Hepatocyte (in vitro differentiated cells): ENCODE measurements at regions not wholly inside any gene's neighbourhood (a gene's known extent, or its start where the extent isn't known, plus 50 kb on each side); places are given as distances from the start of the nearest gene placed in this dataset.

ENCODE experiments used
- DNase-seq: peaks from one replicate; pipeline ENCODE4 v3.0.0-alpha.2; 2016; ENCODE audit warnings: low spot score
- H2AFZ ChIP-seq: fragments of 200-600 bp; sonication (generic); 2 replicates; pipeline ENCODE4 v1.6.0; 2016; ENCODE audit warnings: antibody characterized with exemption, mild to moderate bottlenecking
- H3K27ac ChIP-seq: fragments of 200-600 bp; sonication (generic); 2 replicates; pipeline ENCODE4 v1.5.1; 2016; ENCODE audit warnings: mild to moderate bottlenecking
- H3K27me3 ChIP-seq: fragments of 200-600 bp; sonication (generic); 2 replicates; pipeline ENCODE4 v1.6.1; 2016
- H3K36me3 ChIP-seq: fragments of 200-600 bp; sonication (generic); replicated peaks from 2 replicates; pipeline ENCODE4 v1.5.1; 2016; ENCODE audit warnings: low read depth; ENCODE audit not compliant: insufficient read depth
- H3K4me1 ChIP-seq: fragments of 200-600 bp; sonication (generic); 2 replicates; pipeline ENCODE4 v1.5.1; 2016; ENCODE audit warnings: mild to moderate bottlenecking, moderate library complexity; ENCODE audit not compliant: insufficient read depth
- H3K4me2 ChIP-seq: fragments of 200-600 bp; sonication (generic); 2 replicates; pipeline ENCODE4 v1.6.0; 2016
- H3K4me3 ChIP-seq: fragments of 200-600 bp; sonication (generic); 2 replicates; pipeline ENCODE4 v1.5.1; 2016; ENCODE audit warnings: mild to moderate bottlenecking
- H3K79me2 ChIP-seq: fragments of 200-600 bp; sonication (generic); 2 replicates; pipeline ENCODE4 v1.6.0; 2017; ENCODE audit warnings: mild to moderate bottlenecking
- H3K9me2 ChIP-seq: fragments of 200-600 bp; sonication (generic); replicated peaks from 2 replicates; pipeline ENCODE4 v1.6.0; 2017; ENCODE audit warnings: mild to moderate bottlenecking; ENCODE audit not compliant: insufficient read depth
- H3K9me3 ChIP-seq: fragments of 200-600 bp; sonication (generic); 2 replicates; pipeline ENCODE4 v1.5.1; 2016; ENCODE audit warnings: low read depth, mild to moderate bottlenecking
- H4K20me1 ChIP-seq: fragments of 200-600 bp; sonication (generic); 2 replicates; pipeline ENCODE4 v1.6.0; 2016; ENCODE audit warnings: mild to moderate bottlenecking; ENCODE audit not compliant: insufficient read depth, poor library complexity, severe bottlenecking
- CTCF ChIP-seq: fragments of 200-600 bp; sonication (generic); IDR thresholded peaks from 2 replicates; pipeline ENCODE4 v1.5.1; 2016; ENCODE audit warnings: antibody characterized with exemption, mild to moderate bottlenecking; ENCODE audit not compliant: poor library complexity
- EZH2 ChIP-seq: fragments of 200-600 bp; sonication (generic); IDR thresholded peaks from 2 replicates; pipeline ENCODE4 v1.6.1; 2016; ENCODE audit warnings: antibody characterized with exemption, mild to moderate bottlenecking, borderline replicate concordance
- EZH2phosphoT487 ChIP-seq: fragments of 200-600 bp; sonication (generic); IDR thresholded peaks from one replicate; pipeline ENCODE4 v1.6.1; 2018; ENCODE audit warnings: antibody characterized with exemption, mild to moderate bottlenecking, low read depth, moderate library complexity; ENCODE audit not compliant: unreplicated experiment, severe bottlenecking
- WGBS: methylation state at CpG from one replicate; pipeline ENCODE4 v1.1.6; 2016; ENCODE audit warnings: low lambda C conversion rate; ENCODE audit errors: missing lambda C conversion rate; 5-methylcytosine and 5-hydroxymethylcytosine counted together

GRCh38 chr2:238557431-238557830 is 130.7 kb downstream of the ASB1 start:
- WGBS = 89% methylated on average over 5 of the region's 5 CpGs
- TF ChIP-seq EZH2phosphoT487 (no peak), EZH2 (no peak), CTCF (no peak)

GRCh38 chr2:238557936-238558335 is 131.2 kb downstream of the ASB1 start:
- WGBS = 88% methylated on average over 11 of the region's 11 CpGs
- H3K27ac ChIP-seq = no peak overlapping the region
- H3K4me3 ChIP-seq = no peak overlapping the region
- H3K27me3 ChIP-seq = no peaks in the 10 kb centered on the region
- H4K20me1 ChIP-seq = no peaks in the 10 kb centered on the region
- no peaks in the 10 kb centered on the region for H3K36me3 ChIP-seq
- H3K4me2 ChIP-seq = no peak overlapping the region
- no peaks in the 10 kb centered on the region for H3K9me3 ChIP-seq
- H2AFZ ChIP-seq = no peak overlapping the region
- no peaks in the 10 kb centered on the region for H3K4me1 ChIP-seq
- TF ChIP-seq CTCF (no peak), EZH2phosphoT487 (no peak), EZH2 (no peak)
- no peak for DNase-seq
- H3K79me2 ChIP-seq = no peaks in the 10 kb centered on the region
- no peaks in the 10 kb centered on the region for H3K9me2 ChIP-seq

More at GRCh38 chr2:238557431-238557830, 130.7 kb downstream of the ASB1 start:
- no peaks in the 10 kb centered on the region for H3K9me2 ChIP-seq
- no peaks in the 10 kb centered on the region for H3K36me3 ChIP-seq
- H3K4me1 ChIP-seq = no peaks in the 10 kb centered on the region
- no peak overlapping the region for H3K4me3 ChIP-seq
- H2AFZ ChIP-seq = no peak overlapping the region
- H3K27me3 ChIP-seq = no peaks in the 10 kb centered on the region
- H3K27ac ChIP-seq = no peak overlapping the region
- no peaks in the 10 kb centered on the region for H3K9me3 ChIP-seq
- DNase-seq = no peak
- no peaks in the 10 kb centered on the region for H4K20me1 ChIP-seq
- no peak overlapping the region for H3K4me2 ChIP-seq
- no peaks in the 10 kb centered on the region for H3K79me2 ChIP-seq

GRCh38 chr2:238558456-238559099 is 131.9 kb downstream of the ASB1 start:
- no peak overlapping the region for H3K27ac ChIP-seq
- H3K4me3 ChIP-seq = no peak overlapping the region
- TF ChIP-seq CTCF (no peak), EZH2 (no peak), EZH2phosphoT487 (no peak)
- no peaks in the 10 kb centered on the region for H3K36me3 ChIP-seq
- H3K79me2 ChIP-seq = no peaks in the 10 kb centered on the region
- H2AFZ ChIP-seq = no peak overlapping the region
- WGBS = 87% methylated on average over 19 of the region's 19 CpGs
- H3K9me2 ChIP-seq = no peaks in the 10 kb centered on the region
- no peaks in the 10 kb centered on the region for H3K4me1 ChIP-seq
- DNase-seq = no peak
- H3K9me3 ChIP-seq = no peaks in the 10 kb centered on the region
- H3K4me2 ChIP-seq = no peak overlapping the region
- H3K27me3 ChIP-seq = no peaks in the 10 kb centered on the region
- no peaks in the 10 kb centered on the region for H4K20me1 ChIP-seq

- no peaks in the 10 kb centered on the region for H4K20me1 ChIP-seq
- H3K27ac ChIP-seq = no peak overlapping the region
- no peak for DNase-seq
- no peaks in the 10 kb centered on the region for H3K9me3 ChIP-seq
- H3K9me2 ChIP-seq = no peaks in the 10 kb centered on the region
- no peaks in the 10 kb centered on the region for H3K79me2 ChIP-seq
- H3K4me2 ChIP-seq = no peak overlapping the region
- no peaks in the 10 kb centered on the region for H3K4me1 ChIP-seq
- no peak for TF ChIP-seq CTCF
- TF ChIP-seq EZH2 = no peak
- TF ChIP-seq EZH2phosphoT487 = no peak
- H3K27me3 ChIP-seq = no peaks in the 10 kb centered on the region
- no peak overlapping the region for H2AFZ ChIP-seq
- 91% methylated on average over 11 of the region's 11 CpGs for WGBS
- no peak overlapping the region for H3K4me3 ChIP-seq
- no peaks in the 10 kb centered on the region for H3K36me3 ChIP-seq
Observed at GRCh38 chr2:238560234-238560633, 133.5 kb downstream of the ASB1 start.
